CD8-positive, alpha-beta memory T cell (primary cell): ENCODE measurements at regions not wholly inside any gene's neighbourhood (a gene's known extent, or its start where the extent isn't known, plus 50 kb on each side); places are given as distances from the start of the nearest gene placed in this dataset.

Source experiments
- CTCF ChIA-PET: fragments of 350-600 bp; sonication (Branson Sonifier 250); formaldehyde crosslinking; loops from one replicate; lab custom pipeline; 2021; ENCODE audit warnings: antibody characterized with exemption; lab: Charles Lee
- POLR2A ChIA-PET: fragments of 350-600 bp; sonication (Branson Sonifier 250); formaldehyde crosslinking; loops from one replicate; lab custom pipeline; 2021; ENCODE audit warnings: antibody characterized with exemption; lab: Charles Lee
- DNase-seq, 5 donors: peaks; one replicate each; pipeline versions ENCODE4 v3.0.0 to v3.0.0-alpha.2; 2020 to 2022; ENCODE audit warnings: mixed read lengths in 1 of 5
- H3K27ac ChIP-seq: one replicate; pipeline ENCODE4 v1.7.0; 2013; ENCODE audit warnings: low read depth, mild to moderate bottlenecking, low read length, moderate library complexity
- H3K27me3 ChIP-seq: 2 replicates; pipeline ENCODE4 v1.7.0; 2013; ENCODE audit warnings: low read length, mild to moderate bottlenecking; ENCODE audit not compliant: insufficient read depth, poor library complexity, severe bottlenecking
- H3K36me3 ChIP-seq: 2 replicates; pipeline ENCODE4 v1.7.0; 2013; ENCODE audit warnings: mild to moderate bottlenecking, low read length, moderate library complexity; ENCODE audit not compliant: insufficient read depth
- H3K4me1 ChIP-seq: 2 replicates; pipeline ENCODE4 v1.7.0; 2013; ENCODE audit warnings: mild to moderate bottlenecking, low read length, moderate library complexity; ENCODE audit not compliant: insufficient read depth
- H3K4me3 ChIP-seq: 2 replicates; pipeline ENCODE4 v1.7.0; 2013; ENCODE audit warnings: mild to moderate bottlenecking, low read length
- H3K9me3 ChIP-seq: 2 replicates; pipeline ENCODE4 v1.7.0; 2013; ENCODE audit warnings: mild to moderate bottlenecking, low read length
- H3K27ac Mint-ChIP-seq, 8 donors: one replicate each; pipeline ENCODE4 v1.8.0; 2020 to 2021; ENCODE audit warnings: mixed read lengths in 8 of 8, mild to moderate bottlenecking in 6 of 8, inconsistent platforms in 3 of 8, moderate library complexity in 3 of 8
- H3K27me3 Mint-ChIP-seq, 2 donors: one replicate each; pipeline ENCODE4 v1.8.0; 2020 to 2021; ENCODE audit warnings: mixed read lengths in 2 of 2, mild to moderate bottlenecking in 1 of 2, moderate library complexity in 1 of 2
- H3K36me3 Mint-ChIP-seq, 3 donors: one replicate each; pipeline ENCODE4 v1.8.0; 2020 to 2021; ENCODE audit warnings: mixed read lengths in 3 of 3, inconsistent platforms in 1 of 3, mild to moderate bottlenecking in 1 of 3
- H3K4me1 Mint-ChIP-seq, 3 donors: one replicate each; pipeline ENCODE4 v1.8.0; 2020 to 2021; ENCODE audit warnings: mixed read lengths in 3 of 3, inconsistent platforms in 1 of 3, mild to moderate bottlenecking in 1 of 3
- H3K4me3 Mint-ChIP-seq, 7 donors: one replicate each; pipeline ENCODE4 v1.8.0; 2020 to 2021; ENCODE audit warnings: mixed read lengths in 7 of 7, mild to moderate bottlenecking in 6 of 7, moderate library complexity in 4 of 7, inconsistent platforms in 2 of 7
- H3K9me3 Mint-ChIP-seq, 5 donors: one replicate each; pipeline ENCODE4 v1.8.0; 2020 to 2022; ENCODE audit warnings: mixed read lengths in 5 of 5, mild to moderate bottlenecking in 3 of 5, moderate library complexity in 2 of 5, inconsistent platforms in 1 of 5

DNA sequence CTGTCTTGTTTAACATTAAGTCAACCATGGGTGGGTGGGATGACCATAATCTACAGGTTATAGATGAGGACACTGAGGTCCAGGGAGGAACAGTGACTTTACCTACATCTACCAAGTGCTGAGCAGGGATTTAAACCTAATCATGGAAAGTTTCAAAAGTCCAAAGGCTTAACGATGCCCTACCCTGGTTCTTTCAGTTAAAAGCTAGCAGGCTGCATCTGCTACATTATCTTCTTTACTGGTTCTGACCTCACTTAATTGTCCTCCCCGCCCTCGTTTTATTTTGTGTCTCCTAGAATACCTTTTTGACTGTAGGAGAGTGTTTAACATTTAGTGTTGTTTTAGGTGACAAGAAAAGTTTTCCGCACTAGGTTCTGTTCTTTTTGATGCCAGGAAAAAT is 735.2 kb downstream of the TLR4 start:
- ChIA-PET POLR2A (no interaction called here), CTCF (no interaction called here)
- Histone ChIP-seq H3K27me3 (no peaks in the 10 kb centered on the region), H3K27ac (no peak overlapping the region), H3K9me3 (no peaks in the 10 kb centered on the region), H3K4me3 (no peak overlapping the region), H3K4me1 (no peaks in the 10 kb centered on the region), H3K36me3 (no peaks in the 10 kb centered on the region)
- Mint-ChIP-seq H3K4me1 (no peaks in the 10 kb centered on the region), H3K9me3 (peaks cover 0 to 11% (median 2%) of the 10 kb centered on the region in 5 donors), H3K27me3 (no peaks in the 10 kb centered on the region), H3K36me3 (no peaks in the 10 kb centered on the region), H3K27ac (no peak overlapping the region), H3K4me3 (no peak overlapping the region)
- no peak for DNase-seq

DNA sequence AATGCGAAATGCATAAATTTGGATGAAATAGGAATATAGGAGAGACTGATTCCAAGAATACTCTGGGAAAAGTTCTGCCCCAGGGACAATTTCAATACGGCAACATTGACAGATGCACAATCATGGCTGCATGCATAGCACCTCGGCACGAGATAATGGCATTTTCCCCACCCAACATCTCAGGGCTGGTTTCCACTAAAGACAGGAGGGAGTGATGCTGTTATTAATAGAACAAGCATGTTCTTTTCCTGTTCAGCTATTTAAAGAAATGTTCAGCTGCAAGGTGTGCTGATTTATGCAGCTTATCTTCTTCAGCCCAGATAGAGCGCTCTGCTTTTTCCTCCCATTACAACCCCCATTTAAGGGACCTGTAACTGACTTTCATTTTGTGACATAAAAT is 740.2 kb downstream of the TLR4 start:
- H3K4me1 Mint-ChIP-seq, result no peaks in the 10 kb centered on the region
- no peaks in the 10 kb centered on the region for H3K27me3 Mint-ChIP-seq
- Histone ChIP-seq H3K27ac (no peak overlapping the region), H3K36me3 (no peaks in the 10 kb centered on the region), H3K4me3 (no peak overlapping the region), H3K27me3 (no peaks in the 10 kb centered on the region), H3K4me1 (no peaks in the 10 kb centered on the region), H3K9me3 (no peaks in the 10 kb centered on the region)
- ChIA-PET POLR2A (no interaction called here), CTCF (no interaction called here)
- H3K36me3 Mint-ChIP-seq, result no peaks in the 10 kb centered on the region
- no peak overlapping the region for H3K4me3 Mint-ChIP-seq
- H3K27ac Mint-ChIP-seq, result no peak overlapping the region
- DNase-seq, result no peak
- H3K9me3 Mint-ChIP-seq, result peaks cover 0 to 15% (median 0%) of the 10 kb centered on the region in 5 donors

DNA sequence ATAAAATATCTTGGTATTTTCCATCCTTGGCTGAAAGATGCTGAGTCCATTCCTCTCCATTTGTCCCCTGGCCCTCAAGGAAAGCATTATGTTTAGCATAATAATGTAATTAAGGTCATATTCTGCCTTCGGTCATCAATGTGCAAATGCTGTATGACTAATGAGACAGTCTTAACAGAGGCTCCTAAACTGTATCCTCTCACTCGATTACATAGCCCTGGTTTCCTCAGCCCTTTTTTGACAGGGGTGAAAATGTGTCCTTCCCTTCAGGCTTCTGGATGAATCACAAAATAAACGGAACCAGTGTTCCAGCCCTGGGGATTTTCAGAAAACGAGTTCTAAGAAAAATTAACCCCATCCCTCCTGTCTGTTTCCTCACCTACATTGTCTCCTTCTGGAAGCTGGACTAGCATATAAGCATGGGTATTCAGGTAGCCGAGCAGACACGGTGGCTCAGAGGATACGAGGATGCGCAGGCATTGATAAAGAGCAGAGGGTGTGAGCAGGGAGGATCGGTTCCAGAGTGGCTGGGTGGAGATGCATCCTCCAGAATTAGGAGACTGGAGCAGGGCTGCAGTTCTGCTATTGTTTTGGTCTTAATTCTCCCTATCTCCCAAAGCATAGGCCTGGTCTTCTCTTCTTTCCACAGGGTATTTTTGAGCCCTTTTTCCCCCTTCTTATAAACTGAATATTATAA is 742.9 kb downstream of the TLR4 start:
- H3K27me3 ChIP-seq, result no peaks in the 10 kb centered on the region
- DNase-seq, result no peak
- Mint-ChIP-seq H3K27ac (no peak overlapping the region), H3K4me3 (no peak overlapping the region), H3K4me1 (no peaks in the 10 kb centered on the region), H3K36me3 (no peaks in the 10 kb centered on the region), H3K9me3 (peaks cover 0 to 10% (median 2%) of the 10 kb centered on the region in 5 donors), H3K27me3 (no peaks in the 10 kb centered on the region)
- ChIA-PET POLR2A (no interaction called here), CTCF (no interaction called here)
- no peaks in the 10 kb centered on the region for H3K4me1 ChIP-seq
- H3K9me3 ChIP-seq, result no peaks in the 10 kb centered on the region
- H3K4me3 ChIP-seq, result no peak overlapping the region
- no peaks in the 10 kb centered on the region for H3K36me3 ChIP-seq
- H3K27ac ChIP-seq, result no peak overlapping the region

- no peak overlapping the region for H3K27ac ChIP-seq
- no peaks in the 10 kb centered on the region for H3K9me3 ChIP-seq
- Mint-ChIP-seq H3K9me3 (peaks cover 0 to 5% (median 2%) of the 10 kb centered on the region in 5 donors), H3K27me3 (no peaks in the 10 kb centered on the region), H3K4me1 (no peaks in the 10 kb centered on the region), H3K27ac (no peak overlapping the region), H3K4me3 (no peak overlapping the region), H3K36me3 (no peaks in the 10 kb centered on the region)
- no peak for DNase-seq
- H3K27me3 ChIP-seq, result no peaks in the 10 kb centered on the region
- ChIA-PET POLR2A (no interaction called here), CTCF (no interaction called here)
- no peak overlapping the region for H3K4me3 ChIP-seq
- no peaks in the 10 kb centered on the region for H3K36me3 ChIP-seq
- no peaks in the 10 kb centered on the region for H3K4me1 ChIP-seq
These were observed 745.4 kb downstream of the TLR4 start for GRCh38 chr9:118449554-118449953.

DNA sequence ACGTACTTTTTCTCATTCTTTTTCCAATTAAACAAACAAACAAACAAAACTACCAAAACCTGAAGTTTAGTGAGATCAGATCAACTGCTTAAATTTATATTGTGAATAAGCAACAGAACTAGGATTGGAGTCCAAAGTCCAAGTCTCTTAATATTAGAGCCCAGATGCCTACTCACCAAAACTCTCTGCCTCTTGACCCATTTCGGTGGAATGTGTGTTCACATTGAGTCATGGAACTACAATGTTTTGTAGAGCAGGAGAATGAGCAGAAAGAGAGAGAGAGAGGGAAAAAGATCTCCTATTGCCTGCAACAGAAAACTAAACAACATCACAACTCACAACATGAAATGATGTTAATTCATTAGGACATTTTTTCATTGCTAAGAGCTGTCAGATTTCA is 751.1 kb downstream of the TLR4 start:
- CTCF ChIA-PET, result no interaction called here
- no peaks in the 10 kb centered on the region for H3K27me3 ChIP-seq
- no peaks in the 10 kb centered on the region for H3K36me3 Mint-ChIP-seq
- no peak overlapping the region for H3K27ac ChIP-seq
- H3K4me3 ChIP-seq, result no peak overlapping the region
- H3K4me1 ChIP-seq, result no peaks in the 10 kb centered on the region
- POLR2A ChIA-PET, result no interaction called here
- DNase-seq, result no peak
- no peak overlapping the region for H3K27ac Mint-ChIP-seq
- no peaks in the 10 kb centered on the region for H3K36me3 ChIP-seq
- no peaks in the 10 kb centered on the region for H3K27me3 Mint-ChIP-seq
- no peaks in the 10 kb centered on the region for H3K9me3 ChIP-seq
- H3K9me3 Mint-ChIP-seq, result peaks cover 0 to 9% (median 5%) of the 10 kb centered on the region in 5 donors
- no peaks in the 10 kb centered on the region for H3K4me1 Mint-ChIP-seq
- H3K4me3 Mint-ChIP-seq, result no peak overlapping the region

- Mint-ChIP-seq H3K4me1 (no peaks in the 10 kb centered on the region), H3K9me3 (peaks cover 0 to 11% (median 5%) of the 10 kb centered on the region in 5 donors), H3K4me3 (no peak overlapping the region), H3K27me3 (no peaks in the 10 kb centered on the region), H3K27ac (no peak overlapping the region), H3K36me3 (no peaks in the 10 kb centered on the region)
- ChIA-PET POLR2A (no interaction called here), CTCF (no interaction called here)
- DNase-seq, result no peak
- no peaks in the 10 kb centered on the region for H3K36me3 ChIP-seq
- no peak overlapping the region for H3K4me3 ChIP-seq
- no peaks in the 10 kb centered on the region for H3K4me1 ChIP-seq
- no peaks in the 10 kb centered on the region for H3K9me3 ChIP-seq
- H3K27ac ChIP-seq, result no peak overlapping the region
- no peaks in the 10 kb centered on the region for H3K27me3 ChIP-seq
These were observed 751.6 kb downstream of the TLR4 start for GRCh38 chr9:118455788-118456187.

DNA sequence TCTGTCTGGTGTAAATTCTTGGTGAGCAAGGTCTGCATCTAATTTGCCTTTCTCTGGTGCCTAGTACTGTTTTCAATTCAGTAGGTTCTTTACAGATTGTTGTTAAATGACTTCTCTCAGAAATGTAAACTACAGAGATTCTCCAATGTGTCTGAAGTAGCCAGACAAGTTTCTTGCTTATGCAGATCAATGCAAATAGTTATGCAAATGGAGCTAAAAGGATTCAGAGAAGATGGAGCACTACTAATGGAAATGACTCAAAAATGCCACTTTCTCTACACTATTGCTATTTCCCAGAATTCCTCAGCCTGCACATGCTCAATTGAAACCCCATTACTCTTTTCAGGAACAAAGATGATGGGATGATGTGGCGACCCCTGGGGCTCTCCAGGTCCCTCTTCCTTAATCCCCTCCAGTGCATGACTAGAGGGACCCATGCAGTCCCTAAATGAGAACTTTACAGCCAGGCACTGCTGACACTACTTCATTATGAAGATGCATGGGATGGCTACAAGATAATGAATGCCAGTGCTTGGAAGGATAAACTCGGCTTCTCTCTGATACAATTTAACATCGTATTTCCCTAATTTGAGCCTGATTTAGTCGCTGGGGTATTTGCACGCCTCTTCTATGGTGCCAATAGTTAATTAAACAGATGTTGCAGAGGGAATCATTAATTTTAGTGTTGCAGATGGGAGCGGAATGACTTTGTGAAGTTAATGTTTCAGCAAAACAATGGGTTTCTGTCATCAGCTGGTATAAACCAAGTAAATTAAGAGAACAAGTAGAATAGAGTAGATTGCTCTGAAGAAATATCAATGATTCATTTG is 753.2 kb downstream of the TLR4 start:
- H3K27ac Mint-ChIP-seq, result no peak overlapping the region
- no peaks in the 10 kb centered on the region for H3K36me3 ChIP-seq
- H3K4me1 Mint-ChIP-seq, result no peaks in the 10 kb centered on the region
- no peak for DNase-seq
- no peaks in the 10 kb centered on the region for H3K27me3 Mint-ChIP-seq
- H3K4me1 ChIP-seq, result no peaks in the 10 kb centered on the region
- no peaks in the 10 kb centered on the region for H3K9me3 ChIP-seq
- ChIA-PET POLR2A (no interaction called here), CTCF (interaction anchor here (0.6 kb wide), 1 partner anchor 24 kb away, joined by 4 read pairs; no protein-coding TSS in a partner anchor)
- H3K9me3 Mint-ChIP-seq, result peaks cover 0 to 11% (median 5%) of the 10 kb centered on the region in 5 donors
- no peak overlapping the region for H3K27ac ChIP-seq
- H3K36me3 Mint-ChIP-seq, result no peaks in the 10 kb centered on the region
- no peak overlapping the region for H3K4me3 ChIP-seq
- no peak overlapping the region for H3K4me3 Mint-ChIP-seq
- H3K27me3 ChIP-seq, result no peaks in the 10 kb centered on the region

GRCh38 chr9:118459913-118460312 is 755.7 kb downstream of the TLR4 start:
- Mint-ChIP-seq H3K27me3 (no peaks in the 10 kb centered on the region), H3K4me1 (no peaks in the 10 kb centered on the region), H3K4me3 (no peak overlapping the region), H3K36me3 (no peaks in the 10 kb centered on the region), H3K27ac (no peak overlapping the region), H3K9me3 (peaks cover 0 to 14% (median 5%) of the 10 kb centered on the region in 5 donors)
- Histone ChIP-seq H3K27ac (no peak overlapping the region), H3K36me3 (no peaks in the 10 kb centered on the region), H3K4me1 (no peaks in the 10 kb centered on the region), H3K9me3 (no peaks in the 10 kb centered on the region), H3K4me3 (no peak overlapping the region), H3K27me3 (no peaks in the 10 kb centered on the region)
- CTCF ChIA-PET, result no interaction called here
- POLR2A ChIA-PET, result no interaction called here
- DNase-seq, result no peak
